ENCODE measurements at regions not wholly inside any gene's neighbourhood (a gene's known extent, or its start where the extent isn't known, plus 50 kb on each side); places are given as distances from the start of the nearest gene placed in this dataset.

DNA sequence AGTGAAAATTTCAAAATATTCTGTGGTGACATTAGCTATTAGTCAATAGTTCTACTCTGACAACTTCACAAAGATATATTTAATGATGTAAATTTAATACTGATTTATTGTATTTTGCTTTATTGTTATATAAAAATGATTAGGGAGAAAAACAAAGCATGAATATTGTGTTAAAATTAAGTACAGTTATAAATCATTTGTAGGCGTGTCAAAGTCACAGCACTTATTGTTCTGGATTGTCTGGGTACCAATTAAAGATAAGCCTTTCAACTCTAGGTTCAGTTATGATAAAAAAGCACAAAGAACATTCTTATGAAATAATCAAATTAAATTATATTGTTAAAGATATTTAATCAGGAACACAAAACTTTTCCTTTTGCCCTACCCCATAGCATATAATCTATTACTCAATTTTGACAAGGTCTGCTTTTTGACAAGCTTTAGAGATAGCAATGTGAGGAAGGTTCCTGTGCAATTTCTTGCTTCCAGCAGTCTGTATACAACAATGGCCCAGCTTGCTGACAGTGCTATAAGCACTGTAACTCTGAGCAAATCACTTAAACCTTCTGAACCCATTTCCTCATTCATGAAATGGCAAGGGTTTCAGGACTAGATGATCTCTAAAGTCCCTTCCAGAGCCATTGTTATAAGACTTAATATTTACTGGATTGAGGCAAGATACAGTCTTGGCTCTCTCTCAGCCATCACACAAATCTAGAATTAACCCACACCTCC, 910.3 kb upstream of the LCORL start:
- DNase-seq, result no peak

DNA sequence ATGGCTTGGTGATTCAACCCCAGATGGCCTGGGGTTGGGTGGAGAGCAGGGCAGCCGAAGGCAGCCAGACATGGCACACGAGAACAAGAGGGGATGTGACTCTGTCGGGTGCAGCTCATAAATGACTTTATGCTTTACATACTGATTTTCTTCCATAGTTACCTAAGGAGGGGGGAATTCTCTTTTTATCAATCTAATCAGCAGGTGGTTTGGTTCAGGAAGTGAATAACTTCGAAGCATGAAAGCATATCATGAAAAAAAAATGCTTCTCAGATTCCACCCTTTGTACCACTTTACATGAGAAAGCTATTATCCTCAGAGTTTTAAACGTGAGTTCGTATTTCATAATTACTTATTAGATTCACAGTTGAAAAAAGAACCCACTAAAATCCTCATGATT, 908.9 kb upstream of the LCORL start:
- no peak for DNase-seq

DNA sequence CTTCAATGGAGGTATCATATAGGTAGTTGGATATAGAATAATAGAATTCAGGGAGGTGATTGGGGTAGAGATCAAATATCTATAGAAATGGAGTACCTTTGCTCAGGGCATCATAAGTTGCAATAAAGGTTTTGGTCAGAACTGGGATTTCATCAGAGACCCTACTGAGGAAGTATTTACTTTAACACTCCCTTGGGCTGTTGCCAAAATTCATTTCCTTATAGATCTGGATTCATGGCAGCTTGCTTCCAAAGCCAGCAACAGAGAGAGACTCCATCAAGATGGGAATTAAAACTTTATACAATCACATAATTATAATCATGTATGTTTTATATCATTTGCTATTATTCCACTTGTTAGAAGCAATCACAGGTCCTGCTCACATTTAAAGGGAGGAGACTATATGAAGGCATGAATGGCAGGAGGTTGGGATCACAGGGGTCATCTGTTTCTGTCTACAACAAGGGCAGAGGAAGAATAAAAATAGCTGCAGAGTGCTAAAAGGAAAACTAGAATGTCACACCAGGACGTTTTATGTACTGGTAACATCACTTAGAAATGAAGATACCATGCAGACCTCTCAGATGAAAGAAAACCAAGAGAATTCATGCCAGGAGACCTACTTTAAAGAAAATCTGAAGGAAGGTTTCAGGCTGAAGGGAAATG, 902.1 kb upstream of the LCORL start:
- no peak for DNase-seq

DNA sequence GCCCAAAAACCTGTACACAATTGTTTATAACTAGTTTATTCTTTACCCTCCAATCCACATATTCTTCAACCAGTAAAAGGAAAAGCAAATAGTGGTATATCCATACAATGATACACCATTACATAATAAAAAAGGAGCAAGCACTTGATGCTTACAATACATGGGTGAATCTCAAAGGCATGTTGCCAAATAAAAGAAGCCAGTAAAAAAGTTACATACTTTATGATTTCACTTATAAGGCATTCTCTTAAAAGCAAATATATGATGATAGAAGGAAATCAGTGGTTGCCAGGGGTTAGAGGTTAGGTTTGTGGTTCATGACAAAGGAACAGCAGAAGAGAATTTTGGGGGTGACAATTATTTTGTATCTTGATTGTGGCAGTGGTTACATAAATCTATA, 896.1 kb upstream of the LCORL start:
- no peak for DNase-seq

DNA sequence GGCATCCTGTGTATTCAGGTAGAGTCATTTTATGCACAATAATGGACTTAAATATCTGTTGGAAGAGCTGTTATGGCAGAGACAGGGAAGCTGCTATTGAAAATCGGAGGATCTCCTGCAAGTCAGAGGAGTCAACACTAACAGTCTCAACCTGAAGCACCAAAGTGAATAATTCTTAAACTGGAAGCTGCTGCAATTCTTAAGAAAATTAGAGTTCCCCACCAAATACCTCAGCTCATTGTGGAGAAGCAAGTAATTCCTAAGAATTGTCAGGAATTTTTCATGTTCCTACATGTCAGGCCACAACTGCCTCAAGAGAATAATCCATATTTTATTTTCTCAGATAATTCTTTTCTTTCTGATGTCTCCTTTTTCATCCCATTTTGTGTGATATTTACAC, 892.6 kb upstream of the LCORL start:
- no peak for DNase-seq

DNA sequence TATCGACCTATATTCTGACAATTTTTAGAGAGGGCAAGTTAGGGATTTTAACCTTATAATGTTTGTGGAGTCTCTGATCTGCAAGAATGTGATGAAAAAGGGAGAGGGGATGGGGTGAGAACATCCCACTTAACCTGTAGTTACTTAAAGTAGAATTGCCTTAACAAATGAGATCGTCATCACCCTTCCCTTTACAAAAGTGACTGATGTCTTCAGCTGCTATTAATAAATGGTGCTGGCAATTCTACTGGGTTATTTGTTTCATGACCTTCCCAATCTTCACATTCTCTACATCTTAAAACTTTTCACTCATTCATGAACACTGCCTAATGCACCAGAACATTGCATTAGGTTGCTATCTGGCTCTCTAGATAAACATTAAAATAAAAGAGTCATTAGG, 873.4 kb upstream of the LCORL start:
- no peak for DNase-seq

DNA sequence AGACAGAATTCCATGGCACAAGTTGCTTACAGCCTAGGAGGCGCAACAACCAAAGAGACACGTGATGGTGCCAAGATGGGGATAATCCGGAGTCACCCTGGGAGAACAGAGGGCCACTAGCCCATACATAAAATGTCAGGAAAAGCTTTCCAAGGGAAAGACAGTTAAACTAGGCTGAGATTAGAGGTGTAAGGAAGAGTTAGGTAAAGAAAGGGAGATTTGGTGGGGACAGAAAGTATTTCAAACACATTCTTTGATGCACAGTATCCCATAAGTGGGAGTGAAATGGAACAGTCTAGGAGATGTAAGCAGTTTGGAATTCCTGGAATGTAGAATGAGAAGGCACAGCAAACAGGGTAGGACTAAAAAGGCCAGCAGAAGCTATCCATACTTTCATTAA, 860.9 kb upstream of the LCORL start:
- DNase-seq, result peak; percentile 92

DNA sequence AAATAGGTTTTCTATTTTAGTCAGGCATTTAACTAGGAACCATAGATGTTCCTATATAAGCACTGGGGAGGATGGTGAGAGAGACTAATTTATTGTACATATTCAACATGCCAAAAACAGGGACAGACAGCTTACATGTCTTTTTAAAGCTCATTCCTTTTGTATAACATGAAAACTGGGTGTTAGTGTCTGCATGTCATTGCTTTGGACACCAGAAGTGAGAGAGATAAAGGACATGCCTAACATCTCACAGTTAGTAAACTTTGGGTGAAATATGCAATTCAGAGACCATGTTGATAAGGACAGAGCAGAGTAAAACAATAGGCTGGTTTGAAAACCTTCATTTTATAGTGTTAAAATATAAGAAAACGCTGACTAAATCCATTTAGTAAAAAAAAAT, 860.0 kb upstream of the LCORL start:
- DNase-seq, result no peak

DNA sequence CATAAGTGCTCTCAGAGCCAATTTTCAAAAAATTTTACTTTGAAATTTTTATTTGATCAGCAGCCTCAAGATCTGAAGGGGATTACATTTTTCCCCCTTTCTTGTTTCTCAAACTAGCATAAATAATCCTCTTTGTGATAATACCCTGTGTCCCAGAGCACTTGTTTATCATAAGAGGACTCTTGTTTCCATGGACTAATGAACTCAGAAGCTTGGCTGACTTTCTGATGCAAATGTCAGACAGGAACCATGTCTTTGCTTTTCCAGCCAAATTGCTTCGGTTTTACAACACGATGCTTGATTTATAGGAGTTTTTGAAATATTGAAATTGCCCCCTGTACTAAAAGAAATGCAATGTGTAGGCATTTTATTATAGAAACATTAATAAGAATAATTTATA, 859.3 kb upstream of the LCORL start:
- DNase-seq, result no peak

DNA sequence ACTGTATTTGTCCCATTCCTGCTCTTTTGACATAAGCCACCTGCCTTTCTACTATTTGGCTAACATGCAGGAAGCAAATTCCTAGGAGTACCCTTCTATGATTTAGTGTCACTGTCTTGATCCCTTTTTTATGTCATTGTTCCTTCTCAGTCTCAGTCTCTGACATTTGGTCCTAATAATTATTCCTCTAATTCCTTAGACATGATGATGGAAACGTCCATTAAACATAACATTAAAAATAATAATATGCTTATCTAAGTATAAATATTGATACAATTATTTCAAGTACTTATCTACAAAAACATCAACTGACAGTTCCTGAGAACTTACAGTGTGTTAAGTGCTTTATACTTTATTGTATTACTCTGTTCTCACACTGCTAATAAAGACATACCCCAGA, 857.0 kb upstream of the LCORL start:
- no peak for DNase-seq

DNA sequence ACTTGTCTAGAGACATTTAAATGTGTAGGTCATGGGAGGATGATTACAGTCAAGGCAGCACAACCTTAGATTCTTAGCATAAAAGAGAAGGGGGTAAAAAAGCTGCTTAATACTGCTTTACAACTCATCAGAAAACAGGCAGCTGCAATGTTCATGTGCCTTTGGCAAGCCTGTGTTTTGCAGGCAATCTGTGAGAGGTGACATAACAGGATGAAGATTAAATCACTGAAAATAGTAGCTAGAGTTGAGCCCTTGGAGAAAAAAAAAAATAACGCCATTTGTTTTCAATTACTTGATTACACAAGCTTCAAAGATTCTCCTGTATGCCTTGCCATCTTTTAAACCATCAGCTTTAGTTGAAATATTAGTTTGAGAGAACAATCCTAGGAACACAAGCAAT, 847.6 kb upstream of the LCORL start:
- DNase-seq, result peak; percentile 22

DNA sequence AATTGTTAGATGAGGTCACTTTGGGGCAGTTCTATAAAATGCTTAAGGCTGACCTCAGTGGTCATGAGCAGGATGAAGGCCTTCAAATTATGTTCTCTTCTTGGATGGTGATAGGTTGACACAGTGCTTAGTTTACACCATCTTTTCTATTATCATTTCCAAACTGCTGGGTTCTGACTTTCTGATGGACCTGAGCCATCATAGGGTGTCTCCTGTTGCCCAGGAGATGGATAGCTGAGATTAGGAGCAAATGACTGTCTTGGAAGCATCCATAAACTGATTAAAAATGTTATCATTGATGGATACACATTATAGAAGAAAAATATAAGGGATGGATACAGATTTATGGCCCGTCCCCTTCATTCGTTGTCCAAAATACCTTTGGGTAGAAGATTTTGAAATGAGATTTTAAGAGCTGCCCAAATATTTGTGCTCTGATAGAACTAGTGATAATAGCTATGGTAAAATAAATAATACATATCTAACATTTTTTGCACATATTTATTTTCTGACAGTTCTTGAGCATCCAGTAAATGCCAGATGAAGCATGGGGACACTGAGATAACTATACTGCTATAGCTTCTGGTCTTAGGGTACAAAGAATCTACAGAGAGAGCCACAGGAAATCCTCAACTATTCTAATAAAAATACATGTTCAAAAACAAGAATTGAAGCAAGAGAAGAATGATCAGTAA, 839.4 kb upstream of the LCORL start:
- DNase-seq, result no peak

DNA sequence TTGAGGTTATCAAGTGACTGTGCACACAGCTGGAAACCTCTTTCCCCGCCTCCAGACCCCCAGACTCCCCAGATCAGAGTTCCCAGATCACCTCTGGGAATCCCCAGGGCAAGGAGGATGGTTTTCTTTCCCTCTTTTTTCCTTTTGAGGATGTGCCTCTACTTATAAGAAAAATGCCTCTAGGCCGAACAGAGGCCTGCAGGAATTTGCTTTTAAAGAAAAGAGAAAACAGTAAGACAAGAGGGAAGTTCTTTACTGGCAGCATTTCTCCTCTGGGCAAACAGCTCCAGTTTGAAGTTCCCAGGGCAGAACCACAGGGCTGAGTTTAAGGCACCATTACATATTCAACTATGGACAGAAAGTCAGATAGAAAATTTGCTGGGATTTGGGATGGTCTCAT, 837.9 kb upstream of the LCORL start:
- no peak for DNase-seq

DNA sequence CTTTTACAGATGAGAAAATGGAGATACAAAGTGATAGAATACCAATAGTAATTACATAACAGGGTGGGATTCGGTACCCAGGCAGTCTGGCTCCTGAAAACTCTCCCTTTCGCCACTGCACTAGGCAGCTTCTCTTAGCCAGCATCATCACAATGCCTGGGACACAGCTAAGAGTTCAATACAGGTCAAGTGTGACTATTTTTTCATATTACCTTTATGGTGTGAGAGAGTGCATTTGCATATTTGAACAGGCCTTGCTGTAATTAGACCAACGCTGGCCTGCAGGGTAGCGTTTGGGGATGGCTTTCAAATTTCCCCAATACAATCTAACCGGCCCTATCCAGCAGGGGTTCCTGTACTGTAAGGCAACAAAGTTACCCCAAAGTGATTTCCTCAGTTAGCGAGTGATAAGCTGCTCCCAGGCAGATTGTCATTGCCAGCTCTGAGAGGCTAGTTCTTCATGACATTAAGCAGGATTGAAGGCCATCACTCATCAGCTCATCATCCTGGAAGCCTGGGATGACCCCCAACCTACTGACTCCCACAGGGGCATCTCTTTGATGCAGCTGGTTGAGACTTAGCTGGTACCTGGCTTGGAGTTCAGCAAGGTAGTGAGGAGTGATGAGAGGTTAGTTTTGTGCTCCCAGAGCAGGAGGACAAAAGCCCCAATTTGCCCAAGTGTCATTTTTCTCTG, 836.8 kb upstream of the LCORL start:
- no peak for DNase-seq

DNA sequence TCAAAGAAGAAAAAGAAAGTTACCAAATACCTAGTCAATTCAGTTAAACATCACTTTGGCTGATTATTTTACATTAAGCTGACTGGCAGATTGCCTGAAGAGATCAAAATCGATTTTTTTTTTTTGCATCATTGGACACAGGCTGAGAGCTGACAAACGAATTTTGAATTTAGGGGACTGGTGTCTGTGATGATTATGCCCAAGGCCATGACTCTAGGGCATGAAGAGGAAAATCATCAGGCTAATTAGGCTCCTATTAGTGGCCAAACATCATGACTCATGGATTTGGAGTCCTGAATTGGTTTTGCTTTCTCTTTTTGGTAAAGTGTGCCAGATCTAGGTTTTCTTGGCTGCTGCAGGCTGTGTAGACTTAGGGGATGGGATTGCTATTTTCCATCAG, 829.3 kb upstream of the LCORL start:
- no peak for DNase-seq

DNA sequence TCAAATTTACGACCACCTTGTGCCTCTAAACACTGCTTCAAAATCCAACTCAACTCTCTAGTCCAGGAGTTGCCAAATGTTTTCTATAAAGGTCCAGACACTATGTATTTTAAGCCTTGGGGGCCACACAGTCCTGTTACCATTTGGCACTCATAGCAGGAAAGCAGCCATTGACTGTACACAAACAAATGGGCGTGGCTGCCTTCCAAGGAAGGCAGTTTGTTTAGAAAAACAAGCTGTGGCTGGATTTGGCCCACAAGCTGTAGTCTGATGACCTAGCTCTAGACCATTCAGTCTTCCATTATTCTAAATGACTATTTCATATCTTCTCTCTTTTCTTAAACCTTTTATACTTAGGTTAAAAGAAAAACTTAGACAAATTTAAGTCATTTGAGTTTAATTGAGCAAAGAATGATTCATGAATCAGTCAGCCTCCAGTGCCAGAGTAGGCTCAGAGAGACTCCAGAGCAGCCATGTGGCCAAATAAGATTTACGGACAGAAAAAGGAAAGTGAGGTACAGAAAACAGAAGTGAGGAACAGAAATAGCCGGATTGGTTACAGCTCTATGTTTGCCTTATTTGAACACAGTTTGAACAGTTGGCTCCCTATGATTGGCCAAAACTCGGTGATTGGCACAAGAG, 825.8 kb upstream of the LCORL start:
- DNase-seq, result no peak

DNA sequence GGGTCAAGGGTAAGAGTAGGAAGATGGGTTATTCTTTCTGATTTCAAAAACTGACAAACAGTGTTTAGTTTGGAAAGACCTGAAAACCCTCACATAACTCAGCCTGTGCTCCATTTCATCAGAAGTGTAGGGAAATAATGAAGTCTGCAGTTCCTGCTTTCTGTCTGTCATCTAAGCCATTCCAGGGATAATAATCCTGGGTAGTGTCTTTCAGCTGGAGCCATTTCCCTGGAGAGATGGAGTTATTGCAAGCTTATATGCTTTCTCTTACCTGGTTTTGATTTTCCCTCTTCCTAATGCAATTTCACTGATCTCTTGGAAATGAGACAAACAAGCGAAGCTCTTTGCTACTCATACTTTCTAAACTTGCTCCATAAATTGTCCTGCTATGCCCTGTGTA, 824.8 kb upstream of the LCORL start:
- no peak for DNase-seq

DNA sequence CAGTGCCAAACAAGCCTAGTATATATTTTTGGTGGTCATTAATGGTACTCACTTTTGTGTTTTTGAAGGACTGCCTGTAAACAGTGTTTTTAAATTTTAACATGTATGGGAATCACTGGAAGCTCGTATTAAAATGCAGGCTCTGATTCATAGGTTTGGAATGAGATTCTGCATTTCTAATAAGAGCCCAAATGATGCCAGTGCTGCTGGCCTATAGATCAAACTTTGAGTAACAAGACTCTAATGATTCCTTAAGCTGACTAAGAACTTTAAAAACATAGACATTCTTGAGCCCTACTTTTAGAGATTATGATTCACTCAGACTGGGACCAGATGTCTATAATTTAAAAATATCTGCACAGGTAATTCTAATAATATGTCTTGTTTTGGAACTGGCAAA, 823.2 kb upstream of the LCORL start:
- DNase-seq, result no peak

DNA sequence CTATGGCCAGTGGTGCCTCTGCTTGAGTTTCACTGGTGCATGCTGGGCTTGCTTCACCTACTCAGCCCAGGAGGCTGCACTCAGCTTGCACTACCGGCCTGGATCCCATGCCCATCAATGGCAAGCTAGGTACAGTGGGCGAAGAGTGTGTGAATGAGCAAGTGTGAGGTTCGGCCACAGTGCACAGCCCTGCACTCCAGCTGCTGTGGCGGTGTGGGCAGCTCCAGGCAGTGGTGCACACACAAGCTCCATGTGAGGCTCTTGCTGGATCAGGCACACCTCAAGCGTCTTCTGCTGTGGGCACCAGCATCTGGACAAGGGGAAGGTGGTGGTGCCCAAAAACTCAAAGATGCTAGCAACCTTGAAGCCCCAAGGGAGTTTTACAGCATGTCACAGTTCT, 820.9 kb upstream of the LCORL start:
- DNase-seq, result no peak

DNA sequence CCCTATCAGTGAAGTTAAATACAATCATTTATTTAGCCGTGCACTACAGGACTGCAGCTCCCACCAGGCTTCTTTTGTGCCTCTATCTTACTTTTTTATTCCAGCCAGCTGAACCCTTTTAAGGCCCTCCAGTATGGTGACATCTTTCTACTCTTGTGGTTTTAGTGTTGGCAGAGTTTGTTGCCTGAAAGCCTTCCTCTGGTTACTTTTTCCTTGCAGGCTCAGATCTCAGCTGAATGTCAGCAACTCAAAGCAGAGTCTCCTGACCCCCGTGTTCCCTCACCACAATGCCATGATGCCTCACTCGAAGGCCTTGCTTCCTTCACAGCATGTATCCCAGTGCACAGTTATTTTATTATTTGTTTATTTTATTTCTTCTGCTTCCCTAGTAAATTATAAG, 818.9 kb upstream of the LCORL start:
- DNase-seq, result no peak

DNA sequence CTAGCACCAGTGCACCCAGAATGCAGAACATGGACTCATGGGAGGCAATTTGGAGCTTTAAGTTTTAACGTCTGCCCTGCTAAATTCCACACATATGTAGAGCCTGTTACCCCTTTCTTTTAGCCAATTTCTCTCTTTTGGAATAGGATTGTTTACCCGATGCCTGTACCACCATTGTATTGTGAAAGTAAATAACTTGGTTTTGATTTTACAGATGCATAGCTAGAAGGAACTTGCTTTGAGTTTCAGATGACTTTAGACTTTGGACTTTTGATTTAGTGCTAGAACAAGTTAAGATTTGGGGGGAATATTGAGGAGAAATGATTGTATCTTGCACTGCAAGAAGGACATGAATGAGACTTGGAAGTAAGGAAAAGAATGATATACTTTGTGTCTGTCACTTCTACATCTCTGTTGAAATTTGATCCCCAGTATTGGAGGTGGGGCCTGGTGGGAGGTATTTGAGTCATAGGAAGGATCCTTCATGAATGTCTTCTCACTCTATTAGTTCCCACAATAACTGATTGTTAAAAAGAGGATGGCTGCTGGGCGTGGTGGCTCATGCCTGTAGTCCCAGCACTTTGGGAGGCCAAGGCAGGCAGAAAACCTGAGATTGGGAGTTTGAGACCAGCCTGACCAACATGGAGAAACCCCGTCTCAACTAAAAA, 794.8 kb upstream of the LCORL start:
- DNase-seq, result no peak

DNA sequence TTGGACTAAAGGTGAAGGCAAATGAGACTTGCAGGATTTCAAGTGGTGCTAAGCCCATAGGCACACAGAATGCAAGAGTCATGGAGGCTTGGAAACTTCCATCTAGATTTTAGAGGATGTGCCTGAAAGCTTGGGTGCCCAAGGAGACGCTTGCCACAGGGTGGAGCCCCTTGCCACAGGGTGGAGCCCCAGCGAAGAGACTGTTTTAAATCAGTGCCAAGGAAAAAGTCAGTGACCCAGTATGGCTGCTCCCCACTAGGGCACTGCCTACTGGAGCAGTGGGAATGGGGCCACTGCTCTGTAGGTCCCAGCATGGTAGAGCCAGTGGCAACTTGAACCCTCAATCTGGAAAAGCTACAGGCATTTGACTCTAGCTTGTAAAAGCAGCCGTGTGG, 794.2 kb upstream of the LCORL start:
- DNase-seq, result no peak
